ENCODE measurements at regions not wholly inside any gene's neighbourhood (a gene's known extent, or its start where the extent isn't known, plus 50 kb on each side); places are given as distances from the start of the nearest gene placed in this dataset.

- no peaks in the 10 kb centered on the region for H3K4me1 ChIP-seq (ENCODE audit: insufficient read depth)
- no peaks in the 10 kb centered on the region for H3K27me3 ChIP-seq (ENCODE audit: insufficient read depth)
- no peak overlapping the region for H2AFZ ChIP-seq
- H3K79me2 ChIP-seq (replicated peaks; ENCODE audit: insufficient read depth): no peaks in the 10 kb centered on the region
- H3K4me3 ChIP-seq: no peak overlapping the region
- no peak overlapping the region for H3K27ac ChIP-seq (ENCODE audit: low read depth)
- TF ChIP-seq POLR2AphosphoS5 (IDR thresholded peaks at IDR 0.05; ENCODE audit: low read depth) (no peak), EZH2phosphoT487 (IDR thresholded peaks at IDR 0.05; ENCODE audit: unreplicated experiment) (no peak), EZH2 (IDR thresholded peaks at IDR 0.05; ENCODE audit: low read depth, unreplicated experiment) (no peak), ZNF114 (CRISPR knock-in tag; IDR thresholded peaks at IDR 0.05) (no peak), STAT1 (IDR thresholded peaks at IDR 0.05; ENCODE audit: unreplicated experiment) (no peak), NANOG (IDR thresholded peaks at IDR 0.05; ENCODE audit: borderline replicate concordance) (no peak), JUNB (IDR thresholded peaks at IDR 0.05; ENCODE audit: unreplicated experiment) (no peak), CREB1 (CRISPR knock-in tag; IDR thresholded peaks at IDR 0.05; ENCODE audit: low read depth) (no peak), ZNF331 (CRISPR knock-in tag; IDR thresholded peaks at IDR 0.05; ENCODE audit: low read depth) (no peak)
- TF ChIP-seq, protein P1, sequence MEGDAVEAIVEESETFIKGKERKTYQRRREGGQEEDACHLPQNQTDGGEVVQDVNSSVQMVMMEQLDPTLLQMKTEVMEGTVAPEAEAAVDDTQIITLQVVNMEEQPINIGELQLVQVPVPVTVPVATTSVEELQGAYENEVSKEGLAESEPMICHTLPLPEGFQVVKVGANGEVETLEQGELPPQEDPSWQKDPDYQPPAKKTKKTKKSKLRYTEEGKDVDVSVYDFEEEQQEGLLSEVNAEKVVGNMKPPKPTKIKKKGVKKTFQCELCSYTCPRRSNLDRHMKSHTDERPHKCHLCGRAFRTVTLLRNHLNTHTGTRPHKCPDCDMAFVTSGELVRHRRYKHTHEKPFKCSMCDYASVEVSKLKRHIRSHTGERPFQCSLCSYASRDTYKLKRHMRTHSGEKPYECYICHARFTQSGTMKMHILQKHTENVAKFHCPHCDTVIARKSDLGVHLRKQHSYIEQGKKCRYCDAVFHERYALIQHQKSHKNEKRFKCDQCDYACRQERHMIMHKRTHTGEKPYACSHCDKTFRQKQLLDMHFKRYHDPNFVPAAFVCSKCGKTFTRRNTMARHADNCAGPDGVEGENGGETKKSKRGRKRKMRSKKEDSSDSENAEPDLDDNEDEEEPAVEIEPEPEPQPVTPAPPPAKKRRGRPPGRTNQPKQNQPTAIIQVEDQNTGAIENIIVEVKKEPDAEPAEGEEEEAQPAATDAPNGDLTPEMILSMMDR (conservative IDR thresholded peaks at IDR 0.05; ENCODE audit: low read depth in 2 of 2): no peak
- TF ChIP-seq, protein P2, sequence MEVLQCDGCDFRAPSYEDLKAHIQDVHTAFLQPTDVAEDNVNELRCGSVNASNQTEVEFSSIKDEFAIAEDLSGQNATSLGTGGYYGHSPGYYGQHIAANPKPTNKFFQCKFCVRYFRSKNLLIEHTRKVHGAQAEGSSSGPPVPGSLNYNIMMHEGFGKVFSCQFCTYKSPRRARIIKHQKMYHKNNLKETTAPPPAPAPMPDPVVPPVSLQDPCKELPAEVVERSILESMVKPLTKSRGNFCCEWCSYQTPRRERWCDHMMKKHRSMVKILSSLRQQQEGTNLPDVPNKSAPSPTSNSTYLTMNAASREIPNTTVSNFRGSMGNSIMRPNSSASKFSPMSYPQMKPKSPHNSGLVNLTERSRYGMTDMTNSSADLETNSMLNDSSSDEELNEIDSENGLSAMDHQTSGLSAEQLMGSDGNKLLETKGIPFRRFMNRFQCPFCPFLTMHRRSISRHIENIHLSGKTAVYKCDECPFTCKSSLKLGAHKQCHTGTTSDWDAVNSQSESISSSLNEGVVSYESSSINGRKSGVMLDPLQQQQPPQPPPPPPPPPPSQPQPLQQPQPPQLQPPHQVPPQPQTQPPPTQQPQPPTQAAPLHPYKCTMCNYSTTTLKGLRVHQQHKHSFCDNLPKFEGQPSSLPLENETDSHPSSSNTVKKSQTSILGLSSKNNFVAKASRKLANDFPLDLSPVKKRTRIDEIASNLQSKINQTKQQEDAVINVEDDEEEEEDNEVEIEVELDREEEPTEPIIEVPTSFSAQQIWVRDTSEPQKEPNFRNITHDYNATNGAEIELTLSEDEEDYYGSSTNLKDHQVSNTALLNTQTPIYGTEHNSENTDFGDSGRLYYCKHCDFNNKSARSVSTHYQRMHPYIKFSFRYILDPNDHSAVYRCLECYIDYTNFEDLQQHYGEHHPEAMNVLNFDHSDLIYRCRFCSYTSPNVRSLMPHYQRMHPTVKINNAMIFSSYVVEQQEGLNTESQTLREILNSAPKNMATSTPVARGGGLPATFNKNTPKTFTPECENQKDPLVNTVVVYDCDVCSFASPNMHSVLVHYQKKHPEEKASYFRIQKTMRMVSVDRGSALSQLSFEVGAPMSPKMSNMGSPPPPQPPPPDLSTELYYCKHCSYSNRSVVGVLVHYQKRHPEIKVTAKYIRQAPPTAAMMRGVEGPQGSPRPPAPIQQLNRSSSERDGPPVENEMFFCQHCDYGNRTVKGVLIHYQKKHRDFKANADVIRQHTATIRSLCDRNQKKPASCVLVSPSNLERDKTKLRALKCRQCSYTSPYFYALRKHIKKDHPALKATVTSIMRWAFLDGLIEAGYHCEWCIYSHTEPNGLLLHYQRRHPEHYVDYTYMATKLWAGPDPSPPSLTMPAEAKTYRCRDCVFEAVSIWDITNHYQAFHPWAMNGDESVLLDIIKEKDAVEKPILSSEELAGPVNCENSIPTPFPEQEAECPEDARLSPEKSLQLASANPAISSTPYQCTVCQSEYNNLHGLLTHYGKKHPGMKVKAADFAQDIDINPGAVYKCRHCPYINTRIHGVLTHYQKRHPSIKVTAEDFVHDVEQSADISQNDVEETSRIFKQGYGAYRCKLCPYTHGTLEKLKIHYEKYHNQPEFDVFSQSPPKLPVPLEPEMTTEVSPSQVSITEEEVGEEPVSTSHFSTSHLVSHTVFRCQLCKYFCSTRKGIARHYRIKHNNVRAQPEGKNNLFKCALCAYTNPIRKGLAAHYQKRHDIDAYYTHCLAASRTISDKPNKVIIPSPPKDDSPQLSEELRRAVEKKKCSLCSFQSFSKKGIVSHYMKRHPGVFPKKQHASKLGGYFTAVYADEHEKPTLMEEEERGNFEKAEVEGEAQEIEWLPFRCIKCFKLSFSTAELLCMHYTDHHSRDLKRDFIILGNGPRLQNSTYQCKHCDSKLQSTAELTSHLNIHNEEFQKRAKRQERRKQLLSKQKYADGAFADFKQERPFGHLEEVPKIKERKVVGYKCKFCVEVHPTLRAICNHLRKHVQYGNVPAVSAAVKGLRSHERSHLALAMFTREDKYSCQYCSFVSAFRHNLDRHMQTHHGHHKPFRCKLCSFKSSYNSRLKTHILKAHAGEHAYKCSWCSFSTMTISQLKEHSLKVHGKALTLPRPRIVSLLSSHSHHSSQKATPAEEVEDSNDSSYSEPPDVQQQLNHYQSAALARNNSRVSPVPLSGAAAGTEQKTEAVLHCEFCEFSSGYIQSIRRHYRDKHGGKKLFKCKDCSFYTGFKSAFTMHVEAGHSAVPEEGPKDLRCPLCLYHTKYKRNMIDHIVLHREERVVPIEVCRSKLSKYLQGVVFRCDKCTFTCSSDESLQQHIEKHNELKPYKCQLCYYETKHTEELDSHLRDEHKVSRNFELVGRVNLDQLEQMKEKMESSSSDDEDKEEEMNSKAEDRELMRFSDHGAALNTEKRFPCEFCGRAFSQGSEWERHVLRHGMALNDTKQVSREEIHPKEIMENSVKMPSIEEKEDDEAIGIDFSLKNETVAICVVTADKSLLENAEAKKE (CRISPR knock-in tag; IDR thresholded peaks at IDR 0.05): no peak
- TF ChIP-seq, protein P3, sequence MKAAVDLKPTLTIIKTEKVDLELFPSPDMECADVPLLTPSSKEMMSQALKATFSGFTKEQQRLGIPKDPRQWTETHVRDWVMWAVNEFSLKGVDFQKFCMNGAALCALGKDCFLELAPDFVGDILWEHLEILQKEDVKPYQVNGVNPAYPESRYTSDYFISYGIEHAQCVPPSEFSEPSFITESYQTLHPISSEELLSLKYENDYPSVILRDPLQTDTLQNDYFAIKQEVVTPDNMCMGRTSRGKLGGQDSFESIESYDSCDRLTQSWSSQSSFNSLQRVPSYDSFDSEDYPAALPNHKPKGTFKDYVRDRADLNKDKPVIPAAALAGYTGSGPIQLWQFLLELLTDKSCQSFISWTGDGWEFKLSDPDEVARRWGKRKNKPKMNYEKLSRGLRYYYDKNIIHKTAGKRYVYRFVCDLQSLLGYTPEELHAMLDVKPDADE (IDR thresholded peaks at IDR 0.05): no peak
- TF ChIP-seq, protein P4, sequence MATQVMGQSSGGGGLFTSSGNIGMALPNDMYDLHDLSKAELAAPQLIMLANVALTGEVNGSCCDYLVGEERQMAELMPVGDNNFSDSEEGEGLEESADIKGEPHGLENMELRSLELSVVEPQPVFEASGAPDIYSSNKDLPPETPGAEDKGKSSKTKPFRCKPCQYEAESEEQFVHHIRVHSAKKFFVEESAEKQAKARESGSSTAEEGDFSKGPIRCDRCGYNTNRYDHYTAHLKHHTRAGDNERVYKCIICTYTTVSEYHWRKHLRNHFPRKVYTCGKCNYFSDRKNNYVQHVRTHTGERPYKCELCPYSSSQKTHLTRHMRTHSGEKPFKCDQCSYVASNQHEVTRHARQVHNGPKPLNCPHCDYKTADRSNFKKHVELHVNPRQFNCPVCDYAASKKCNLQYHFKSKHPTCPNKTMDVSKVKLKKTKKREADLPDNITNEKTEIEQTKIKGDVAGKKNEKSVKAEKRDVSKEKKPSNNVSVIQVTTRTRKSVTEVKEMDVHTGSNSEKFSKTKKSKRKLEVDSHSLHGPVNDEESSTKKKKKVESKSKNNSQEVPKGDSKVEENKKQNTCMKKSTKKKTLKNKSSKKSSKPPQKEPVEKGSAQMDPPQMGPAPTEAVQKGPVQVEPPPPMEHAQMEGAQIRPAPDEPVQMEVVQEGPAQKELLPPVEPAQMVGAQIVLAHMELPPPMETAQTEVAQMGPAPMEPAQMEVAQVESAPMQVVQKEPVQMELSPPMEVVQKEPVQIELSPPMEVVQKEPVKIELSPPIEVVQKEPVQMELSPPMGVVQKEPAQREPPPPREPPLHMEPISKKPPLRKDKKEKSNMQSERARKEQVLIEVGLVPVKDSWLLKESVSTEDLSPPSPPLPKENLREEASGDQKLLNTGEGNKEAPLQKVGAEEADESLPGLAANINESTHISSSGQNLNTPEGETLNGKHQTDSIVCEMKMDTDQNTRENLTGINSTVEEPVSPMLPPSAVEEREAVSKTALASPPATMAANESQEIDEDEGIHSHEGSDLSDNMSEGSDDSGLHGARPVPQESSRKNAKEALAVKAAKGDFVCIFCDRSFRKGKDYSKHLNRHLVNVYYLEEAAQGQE (IDR thresholded peaks at IDR 0.05; ENCODE audit: unreplicated experiment): no peak
- no peaks in the 10 kb centered on the region for H4K20me1 ChIP-seq (replicated peaks; ENCODE audit: insufficient read depth)
- no peak overlapping the region for H3K27ac Mint-ChIP-seq
- no peaks in the 10 kb centered on the region for H3K36me3 ChIP-seq (ENCODE audit: insufficient read depth)
- H3K4me2 ChIP-seq: no peak overlapping the region
- H3F3A ChIP-seq (replicated peaks; ENCODE audit: low read depth): no peaks in the 10 kb centered on the region
- DNase-seq (ENCODE audit: low spot score) (no peak), ATAC-seq (no peak)
- H3K9me2 ChIP-seq (ENCODE audit: insufficient read depth): no peaks in the 10 kb centered on the region
- H3K9me3 Mint-ChIP-seq: no peaks in the 10 kb centered on the region
- H3K36me3 Mint-ChIP-seq (ENCODE audit: low read depth): no peaks in the 10 kb centered on the region
- H3K4me3 Mint-ChIP-seq: no peak overlapping the region
- no peaks in the 10 kb centered on the region for H3K4me1 Mint-ChIP-seq
- H3K27me3 Mint-ChIP-seq (ENCODE audit: insufficient read depth, low read depth, poor library complexity): no peaks in the 10 kb centered on the region
Measured at GRCh38 chrX:113315927-113316326, 475.3 kb upstream of the AMOT start.

Data from GM23338 (cell line).